ENCODE measurements at regions not wholly inside any gene's neighbourhood (a gene's known extent, or its start where the extent isn't known, plus 50 kb on each side); places are given as distances from the start of the nearest gene placed in this dataset.
"Not testable (repeated sequence)": the region's sequence is repeated elsewhere in the genome, so short reads cannot be mapped to it uniquely, and the experiment has no call there.

DNA sequence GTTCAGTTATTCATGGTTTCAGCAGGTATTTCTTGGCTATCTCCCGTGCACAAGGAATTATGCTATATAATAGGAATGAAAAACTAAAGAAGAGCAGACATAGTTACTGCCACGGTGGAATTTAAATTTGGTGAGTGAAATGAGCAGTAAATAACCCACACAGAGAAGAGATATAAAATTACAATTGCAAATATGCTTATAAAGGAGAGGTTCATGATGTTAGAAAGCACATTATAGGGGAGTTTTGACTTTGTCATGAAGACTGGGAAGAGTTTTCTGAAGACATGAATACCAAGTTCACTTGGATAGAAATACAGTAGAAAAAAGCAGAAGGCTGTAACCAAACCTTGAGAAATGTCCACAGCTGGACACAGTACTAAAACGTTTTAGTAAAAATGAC is 712.0 kb upstream of the AADAT start:
- Mint-ChIP-seq H3K9me3 (ENCODE audit: unreplicated experiment) (no peaks in the 10 kb centered on the region), H3K4me3 (ENCODE audit: unreplicated experiment) (no peak overlapping the region), H3K4me1 (ENCODE audit: low read depth, unreplicated experiment) (no peaks in the 10 kb centered on the region), H3K36me3 (ENCODE audit: unreplicated experiment) (no peaks in the 10 kb centered on the region), H3K27me3 (ENCODE audit: unreplicated experiment) (no peaks in the 10 kb centered on the region), H3K27ac (ENCODE audit: unreplicated experiment) (no peak overlapping the region)
- no peak for DNase-seq
- no peak for TF ChIP-seq CTCF (IDR thresholded peaks at IDR 0.05; ENCODE audit: partially characterized antibody, unreplicated experiment)

DNA sequence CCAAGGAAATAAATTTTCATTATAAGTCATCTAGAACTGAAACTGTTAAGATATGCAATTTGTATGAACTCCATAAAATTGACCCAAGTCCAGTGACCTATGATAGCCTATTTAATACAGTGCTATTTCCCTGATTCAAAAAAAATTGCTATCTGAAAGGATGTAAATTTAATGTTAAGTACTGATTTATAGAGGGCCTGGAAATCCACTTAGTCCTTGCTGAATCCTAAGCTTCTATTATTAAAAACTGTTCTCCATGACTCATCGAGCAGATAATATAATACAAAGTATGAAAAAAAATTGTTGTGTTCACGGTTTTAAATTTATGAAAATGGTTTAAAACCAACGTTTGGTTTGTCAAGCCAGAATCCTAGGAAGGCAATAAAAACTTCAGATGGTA is 704.8 kb upstream of the AADAT start:
- H3K36me3 Mint-ChIP-seq (ENCODE audit: unreplicated experiment) = no peaks in the 10 kb centered on the region
- no peaks in the 10 kb centered on the region for H3K4me1 Mint-ChIP-seq (ENCODE audit: low read depth, unreplicated experiment)
- H3K9me3 Mint-ChIP-seq (ENCODE audit: unreplicated experiment) = peaks cover 2% of the 10 kb centered on the region
- H3K4me3 Mint-ChIP-seq (ENCODE audit: unreplicated experiment) = no peak overlapping the region
- no peak for DNase-seq
- H3K27me3 Mint-ChIP-seq (ENCODE audit: unreplicated experiment) = no peaks in the 10 kb centered on the region
- no peak for TF ChIP-seq CTCF (IDR thresholded peaks at IDR 0.05; ENCODE audit: partially characterized antibody, unreplicated experiment)
- no peak overlapping the region for H3K27ac Mint-ChIP-seq (ENCODE audit: unreplicated experiment)

DNA sequence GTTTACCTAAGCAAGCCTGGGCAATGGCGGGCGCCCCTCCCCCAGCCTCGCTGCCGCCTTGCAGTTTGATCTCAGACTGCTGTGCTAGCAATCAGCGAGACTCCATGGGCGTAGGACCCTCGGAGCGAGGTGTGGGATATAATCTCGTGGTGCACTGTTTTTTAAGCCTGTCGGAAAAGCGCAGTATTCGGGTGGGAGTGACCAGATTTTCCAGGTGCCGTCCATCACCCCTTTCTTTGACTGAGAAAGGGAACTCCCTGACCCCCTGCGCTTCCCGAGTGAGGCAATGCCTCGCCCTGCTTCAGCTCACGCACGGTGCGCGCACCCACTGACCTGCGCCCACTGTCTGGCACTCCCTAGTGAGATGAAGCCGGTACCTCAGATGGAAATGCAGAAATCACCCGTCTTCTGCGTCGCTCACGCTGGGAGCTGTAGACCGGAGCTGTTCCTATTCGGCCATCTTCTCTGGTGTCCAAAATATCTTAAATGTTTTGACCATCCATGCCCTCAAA is 698.8 kb upstream of the AADAT start:
- H3K27me3 Mint-ChIP-seq (ENCODE audit: unreplicated experiment); H3K36me3 Mint-ChIP-seq (ENCODE audit: unreplicated experiment); DNase-seq; H3K4me1 Mint-ChIP-seq (ENCODE audit: low read depth, unreplicated experiment); H3K9me3 Mint-ChIP-seq (ENCODE audit: unreplicated experiment); H3K4me3 Mint-ChIP-seq (ENCODE audit: unreplicated experiment); H3K27ac Mint-ChIP-seq (ENCODE audit: unreplicated experiment): not testable (repeated sequence)

DNA sequence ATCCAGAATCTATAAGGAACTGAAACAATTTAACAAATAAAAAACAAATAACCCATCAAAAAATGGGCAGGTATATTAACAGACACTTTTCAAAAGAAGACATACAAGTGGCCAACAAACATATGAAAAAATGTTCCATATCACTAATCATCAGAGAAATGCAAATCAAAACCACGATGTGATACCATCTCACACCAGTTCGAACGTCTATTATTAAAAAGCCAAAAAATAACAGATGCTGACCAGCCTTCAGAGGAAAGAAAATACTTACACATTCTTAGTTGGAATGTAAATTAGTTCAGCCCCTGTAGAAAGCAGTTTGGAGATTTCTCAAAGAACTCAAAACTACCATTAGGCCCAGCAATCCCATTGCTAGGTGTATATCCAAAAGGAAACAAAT is 687.9 kb upstream of the AADAT start:
- Mint-ChIP-seq H3K4me1 (ENCODE audit: low read depth, unreplicated experiment) (no peaks in the 10 kb centered on the region), H3K27ac (ENCODE audit: unreplicated experiment) (no peak overlapping the region), H3K9me3 (ENCODE audit: unreplicated experiment) (no peaks in the 10 kb centered on the region), H3K36me3 (ENCODE audit: unreplicated experiment) (no peaks in the 10 kb centered on the region), H3K4me3 (ENCODE audit: unreplicated experiment) (no peak overlapping the region), H3K27me3 (ENCODE audit: unreplicated experiment) (no peaks in the 10 kb centered on the region)
- no peak for DNase-seq
- TF ChIP-seq CTCF (IDR thresholded peaks at IDR 0.05; ENCODE audit: partially characterized antibody, unreplicated experiment) = no peak

- TF ChIP-seq CTCF (IDR thresholded peaks at IDR 0.05; ENCODE audit: partially characterized antibody, unreplicated experiment) = no peak
- H3K4me1 Mint-ChIP-seq (ENCODE audit: low read depth, unreplicated experiment) = no peaks in the 10 kb centered on the region
Observed at GRCh38 chr4:170776983-170777382, 687.2 kb upstream of the AADAT start.

DNA sequence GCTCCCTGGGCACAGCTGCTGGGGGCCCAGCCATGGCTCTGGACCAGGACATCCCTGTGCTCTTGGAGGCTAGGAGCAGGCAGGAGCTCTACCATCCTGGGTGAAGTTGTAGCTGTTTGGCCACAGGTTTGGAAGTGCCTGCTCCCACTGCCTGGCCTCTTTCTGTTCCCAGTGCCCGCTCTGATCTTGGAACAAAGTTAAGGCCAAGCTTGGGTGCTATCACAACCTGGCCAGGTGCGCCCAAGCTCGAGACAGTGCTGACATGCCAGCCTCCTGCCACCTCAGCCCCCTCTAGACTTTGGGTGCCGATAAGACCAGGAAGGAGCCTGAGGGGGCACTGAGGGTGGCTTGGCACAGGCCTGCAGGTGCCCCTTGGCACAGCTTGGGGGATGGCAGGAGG is 686.1 kb upstream of the AADAT start:
- TF ChIP-seq CTCF (IDR thresholded peaks at IDR 0.05; ENCODE audit: partially characterized antibody, unreplicated experiment) = no peak
- Mint-ChIP-seq H3K9me3 (ENCODE audit: unreplicated experiment) (no peaks in the 10 kb centered on the region), H3K27me3 (ENCODE audit: unreplicated experiment) (no peaks in the 10 kb centered on the region), H3K4me1 (ENCODE audit: low read depth, unreplicated experiment) (no peaks in the 10 kb centered on the region), H3K27ac (ENCODE audit: unreplicated experiment) (no peak overlapping the region), H3K4me3 (ENCODE audit: unreplicated experiment) (no peak overlapping the region), H3K36me3 (ENCODE audit: unreplicated experiment) (no peaks in the 10 kb centered on the region)
- no peak for DNase-seq

More at GRCh38 chr4:170776983-170777382, 687.2 kb upstream of the AADAT start:
- Mint-ChIP-seq H3K36me3 (ENCODE audit: unreplicated experiment) (no peaks in the 10 kb centered on the region), H3K4me3 (ENCODE audit: unreplicated experiment) (no peak overlapping the region), H3K9me3 (ENCODE audit: unreplicated experiment) (no peaks in the 10 kb centered on the region), H3K27me3 (ENCODE audit: unreplicated experiment) (no peaks in the 10 kb centered on the region), H3K27ac (ENCODE audit: unreplicated experiment) (no peak overlapping the region)
- no peak for DNase-seq
